ENCODE measurements at regions not wholly inside any gene's neighbourhood (a gene's known extent, or its start where the extent isn't known, plus 50 kb on each side); places are given as distances from the start of the nearest gene placed in this dataset.

GRCh38 chr3:117404730-117405129, 695.2 kb downstream of the TUSC7 start (continued):
- no peak for TF ChIP-seq CHD7 (IDR thresholded peaks at IDR 0.05; ENCODE audit: insufficient replicate concordance, low read length)
- TF ChIP-seq GABPA (IDR thresholded peaks at IDR 0.05; ENCODE audit: borderline replicate concordance, insufficient read depth, low read length), result no peak
- TF ChIP-seq GTF2F1 (IDR thresholded peaks at IDR 0.05; ENCODE audit: borderline replicate concordance, low read depth, low read length), result no peak
- no peak for TF ChIP-seq SUZ12 (IDR thresholded peaks at IDR 0.05; ENCODE audit: low read length)
- TF ChIP-seq YY1 (IDR thresholded peaks at IDR 0.05; ENCODE audit: low read depth, low read length), result no peak
- TF ChIP-seq RFX5 (IDR thresholded peaks at IDR 0.05; ENCODE audit: borderline replicate concordance, low read depth, low read length), result no peak
- TF ChIP-seq BACH1 (IDR thresholded peaks at IDR 0.05; ENCODE audit: low read length), result no peak
- TF ChIP-seq ZNF274 (IDR thresholded peaks at IDR 0.05; ENCODE audit: borderline replicate concordance, extremely low read depth, low read length), result no peak
- no peak for TF ChIP-seq RXRA (IDR thresholded peaks at IDR 0.05; ENCODE audit: insufficient read depth, low read depth, low read length)
- TF ChIP-seq JUND (IDR thresholded peaks at IDR 0.05; ENCODE audit: low read length), result no peak
